Subcutaneous abdominal adipose tissue (tissue), 5 donors: ENCODE measurements at regions not wholly inside any gene's neighbourhood (a gene's known extent, or its start where the extent isn't known, plus 50 kb on each side); places are given as distances from the start of the nearest gene placed in this dataset.

ENCODE experiments used
- H3K27ac ChIP-seq: one replicate; pipeline ENCODE4 v1.7.0; 2013; ENCODE audit warnings: low read depth, mild to moderate bottlenecking, inconsistent platforms, low read length, moderate library complexity
- H3K27me3 ChIP-seq, 5 donors: one replicate each; pipeline ENCODE4 v1.7.0; 2013; ENCODE audit warnings: low read length in 5 of 5, inconsistent platforms in 1 of 5; ENCODE audit not compliant: control insufficient read depth in 5 of 5, insufficient read depth in 4 of 5
- H3K36me3 ChIP-seq, 5 donors: one replicate each; pipeline ENCODE4 v1.7.0; 2013; ENCODE audit warnings: low read length in 5 of 5; ENCODE audit not compliant: control insufficient read depth in 5 of 5, insufficient read depth in 5 of 5
- H3K4me1 ChIP-seq, 5 donors: one replicate each; pipeline ENCODE4 v1.7.0; 2013; ENCODE audit warnings: low read length in 5 of 5, mild to moderate bottlenecking in 3 of 5, moderate library complexity in 1 of 5; ENCODE audit not compliant: control insufficient read depth in 5 of 5, insufficient read depth in 5 of 5
- H3K4me3 ChIP-seq, 5 donors: one replicate each; pipeline ENCODE4 v1.7.0; 2013; ENCODE audit warnings: low read length in 5 of 5, low read depth in 1 of 5
- H3K9ac ChIP-seq, 5 donors: one replicate each; pipeline ENCODE4 v1.7.0; 2013; ENCODE audit warnings: low read length in 5 of 5, mild to moderate bottlenecking in 4 of 5, moderate library complexity in 3 of 5
- H3K9me3 ChIP-seq, 5 donors: one replicate each; pipeline ENCODE4 v1.7.0; 2013; ENCODE audit warnings: low read length in 5 of 5; ENCODE audit not compliant: control insufficient read depth in 5 of 5
- donor health status: healthy.
- donor health status: healthy.
- donor health status: healthy.
- donor health status: healthy.
- donor health status: healthy.

GRCh38 chr15:88383354-88383753 lies 83.8 kb downstream of the MRPL46 start:
- no peak overlapping the region for H3K4me3 ChIP-seq
- H3K4me1 ChIP-seq: peaks cover 4 to 30% (median 23%) of the 10 kb centered on the region in 5 donors
- no peaks in the 10 kb centered on the region for H3K27me3 ChIP-seq
- H3K27ac ChIP-seq: peak overlapping the region; percentile 58
- no peaks in the 10 kb centered on the region for H3K36me3 ChIP-seq
- H3K9me3 ChIP-seq: no peaks in the 10 kb centered on the region
- no peak overlapping the region for H3K9ac ChIP-seq

- Histone ChIP-seq H3K4me3 (no peak overlapping the region), H3K4me1 (peaks cover 4 to 30% (median 23%) of the 10 kb centered on the region in 5 donors), H3K36me3 (no peaks in the 10 kb centered on the region), H3K27me3 (no peaks in the 10 kb centered on the region), H3K9me3 (no peaks in the 10 kb centered on the region), H3K9ac (no peak overlapping the region), H3K27ac (peak overlapping the region; percentile 21)
These were observed 84.7 kb downstream of the MRPL46 start for GRCh38 chr15:88382482-88382983.

GRCh38 chr15:88378188-88378637 lies 89.0 kb downstream of the MRPL46 start:
- Histone ChIP-seq H3K9me3 (no peaks in the 10 kb centered on the region), H3K4me3 (no peak overlapping the region), H3K4me1 (peaks cover 0 to 22% (median 17%) of the 10 kb centered on the region in 5 donors), H3K27me3 (peaks cover 0 to 12% (median 0%) of the 10 kb centered on the region in 5 donors), H3K9ac (no peak overlapping the region), H3K36me3 (no peaks in the 10 kb centered on the region), H3K27ac (no peak overlapping the region)

GRCh38 chr15:88377509-88377908 lies 89.7 kb downstream of the MRPL46 start:
- no peak overlapping the region for H3K27ac ChIP-seq
- no peak overlapping the region for H3K9ac ChIP-seq
- H3K27me3 ChIP-seq: peaks cover 0 to 12% (median 0%) of the 10 kb centered on the region in 5 donors
- no peak overlapping the region for H3K4me3 ChIP-seq
- H3K4me1 ChIP-seq: peaks cover 0 to 15% (median 10%) of the 10 kb centered on the region in 5 donors
- no peaks in the 10 kb centered on the region for H3K9me3 ChIP-seq
- H3K36me3 ChIP-seq: no peaks in the 10 kb centered on the region

- peaks cover 0 to 7% (median 3%) of the 10 kb centered on the region in 5 donors for H3K4me1 ChIP-seq
- H3K9me3 ChIP-seq: no peaks in the 10 kb centered on the region
- no peak overlapping the region for H3K27ac ChIP-seq
- H3K36me3 ChIP-seq: no peaks in the 10 kb centered on the region
- no peak overlapping the region for H3K9ac ChIP-seq
- peaks cover 0 to 12% (median 0%) of the 10 kb centered on the region in 5 donors for H3K27me3 ChIP-seq
- H3K4me3 ChIP-seq: no peak overlapping the region
These were observed 90.5 kb downstream of the MRPL46 start for GRCh38 chr15:88376574-88377174.

- no peaks in the 10 kb centered on the region for H3K9me3 ChIP-seq
- no peak overlapping the region for H3K27ac ChIP-seq
- H3K36me3 ChIP-seq: no peaks in the 10 kb centered on the region
- no peak overlapping the region for H3K9ac ChIP-seq
- H3K27me3 ChIP-seq: peaks cover 0 to 12% (median 0%) of the 10 kb centered on the region in 5 donors
- H3K4me3 ChIP-seq: no peak overlapping the region
- H3K4me1 ChIP-seq: peaks cover 0 to 3% (median 0%) of the 10 kb centered on the region in 5 donors
These were observed 91.8 kb downstream of the MRPL46 start for GRCh38 chr15:88375234-88375927.

GRCh38 chr15:88365124-88365523 lies 102.1 kb downstream of the MRPL46 start:
- H3K4me3 ChIP-seq: no peak overlapping the region
- no peaks in the 10 kb centered on the region for H3K36me3 ChIP-seq
- H3K27ac ChIP-seq: no peak overlapping the region
- H3K27me3 ChIP-seq: peaks cover 0 to 7% (median 3%) of the 10 kb centered on the region in 5 donors
- no peaks in the 10 kb centered on the region for H3K4me1 ChIP-seq
- no peak overlapping the region for H3K9ac ChIP-seq
- no peaks in the 10 kb centered on the region for H3K9me3 ChIP-seq

GRCh38 chr15:88348579-88349230 lies 92.2 kb upstream of the NTRK3 start:
- H3K36me3 ChIP-seq: no peaks in the 10 kb centered on the region
- no peak overlapping the region for H3K9ac ChIP-seq
- peaks cover 0 to 11% (median 0%) of the 10 kb centered on the region in 5 donors for H3K4me1 ChIP-seq
- H3K9me3 ChIP-seq: peaks cover 0 to 14% (median 6%) of the 10 kb centered on the region in 5 donors
- H3K4me3 ChIP-seq: no peak overlapping the region
- H3K27me3 ChIP-seq: no peaks in the 10 kb centered on the region
- no peak overlapping the region for H3K27ac ChIP-seq

GRCh38 chr15:88345962-88346361 lies 89.4 kb upstream of the NTRK3 start:
- Histone ChIP-seq H3K27ac (no peak overlapping the region), H3K9me3 (peaks cover 0 to under 1% (median 0%) of the 10 kb centered on the region in 5 donors), H3K36me3 (no peaks in the 10 kb centered on the region), H3K9ac (no peak overlapping the region), H3K27me3 (no peaks in the 10 kb centered on the region), H3K4me3 (no peak overlapping the region), H3K4me1 (peaks cover 0 to 29% (median 7%) of the 10 kb centered on the region in 5 donors)

GRCh38 chr15:88344786-88345185 lies 88.2 kb upstream of the NTRK3 start:
- H3K4me1 ChIP-seq: peaks cover 0 to 34% (median 7%) of the 10 kb centered on the region in 5 donors
- peaks cover 0 to 4% (median 0%) of the 10 kb centered on the region in 5 donors for H3K9me3 ChIP-seq
- no peak overlapping the region for H3K27ac ChIP-seq
- no peak overlapping the region for H3K9ac ChIP-seq
- no peaks in the 10 kb centered on the region for H3K36me3 ChIP-seq
- H3K4me3 ChIP-seq: no peak overlapping the region
- H3K27me3 ChIP-seq: no peaks in the 10 kb centered on the region
